GM12864 (cell line): ENCODE measurements at regions not wholly inside any gene's neighbourhood (a gene's known extent, or its start where the extent isn't known, plus 50 kb on each side); places are given as distances from the start of the nearest gene placed in this dataset.
A peak's percentile ranks its signal among the peaks of the same experiment; 100 is the strongest.
"Not testable (repeated sequence)": the region's sequence is repeated elsewhere in the genome, so short reads cannot be mapped to it uniquely, and the experiment has no call there.

ENCODE experiments used
- DNase-seq: peaks from one replicate; pipeline ENCODE4 v3.0.0-alpha.2; 2011; ENCODE audit warnings: low read depth
- H3K4me3 ChIP-seq: 2 replicates; pipeline ENCODE4 v1.5.1; 2011; ENCODE audit warnings: mild to moderate bottlenecking, low read depth, low read length, control low read depth
- CTCF ChIP-seq: IDR thresholded peaks from 2 replicates; pipeline ENCODE4 v1.5.1; 2011; ENCODE audit warnings: low read depth, mild to moderate bottlenecking, moderate library complexity, low read length, control low read depth, inconsistent platforms; ENCODE audit errors: missing control alignments

- no peak overlapping the region for H3K4me3 ChIP-seq
- DNase-seq = no peak
- TF ChIP-seq CTCF = no peak
Measured at GRCh38 chr9:89695441-89695891, 90.7 kb downstream of the GADD45G start.

- DNase-seq, H3K4me3 ChIP-seq: not testable (repeated sequence)
Measured at GRCh38 chr9:89695979-89696378, 91.2 kb downstream of the GADD45G start.

GRCh38 chr9:89696780-89697179 is 92.0 kb downstream of the GADD45G start:
- no peak for TF ChIP-seq CTCF
- no peak for DNase-seq
- no peak overlapping the region for H3K4me3 ChIP-seq

GRCh38 chr9:89697553-89697952 is 92.7 kb downstream of the GADD45G start:
- DNase-seq = no peak
- TF ChIP-seq CTCF = no peak
- no peak overlapping the region for H3K4me3 ChIP-seq

GRCh38 chr9:89698411-89699005 is 93.7 kb downstream of the GADD45G start:
- TF ChIP-seq CTCF = no peak
- no peak overlapping the region for H3K4me3 ChIP-seq
- DNase-seq = no peak

GRCh38 chr9:89699646-89700045 is 94.8 kb downstream of the GADD45G start:
- no peak overlapping the region for H3K4me3 ChIP-seq
- DNase-seq = no peak
- TF ChIP-seq CTCF = no peak

GRCh38 chr9:89701221-89701798 is 96.5 kb downstream of the GADD45G start:
- TF ChIP-seq CTCF = no peak
- H3K4me3 ChIP-seq = peak overlapping the region; percentile 30
- DNase-seq = peak; percentile 47
